OCI-LY3 (cell line): ENCODE measurements at regions not wholly inside any gene's neighbourhood (a gene's known extent, or its start where the extent isn't known, plus 50 kb on each side); places are given as distances from the start of the nearest gene placed in this dataset.

ENCODE experiments used
- EZH2phosphoT487 ChIP-seq: fragments of 200-600 bp; shearing (Covaris generic); IDR thresholded peaks from 2 replicates; pipeline ENCODE4 v1.6.1; 2018; ENCODE audit warnings: antibody characterized with exemption, mixed run types, low read depth
- TF ChIP-seq, protein P1 (sequence below): fragments of 200-600, 300-600 bp; sonication (generic); IDR thresholded peaks from 2 replicates; pipeline ENCODE4 v1.5.1; 2014; ENCODE audit warnings: antibody characterized with exemption, low read length, low read depth

GRCh38 chr7:155862123-155862892, 50.0 kb upstream of the SHH start:
- TF ChIP-seq, protein P1, sequence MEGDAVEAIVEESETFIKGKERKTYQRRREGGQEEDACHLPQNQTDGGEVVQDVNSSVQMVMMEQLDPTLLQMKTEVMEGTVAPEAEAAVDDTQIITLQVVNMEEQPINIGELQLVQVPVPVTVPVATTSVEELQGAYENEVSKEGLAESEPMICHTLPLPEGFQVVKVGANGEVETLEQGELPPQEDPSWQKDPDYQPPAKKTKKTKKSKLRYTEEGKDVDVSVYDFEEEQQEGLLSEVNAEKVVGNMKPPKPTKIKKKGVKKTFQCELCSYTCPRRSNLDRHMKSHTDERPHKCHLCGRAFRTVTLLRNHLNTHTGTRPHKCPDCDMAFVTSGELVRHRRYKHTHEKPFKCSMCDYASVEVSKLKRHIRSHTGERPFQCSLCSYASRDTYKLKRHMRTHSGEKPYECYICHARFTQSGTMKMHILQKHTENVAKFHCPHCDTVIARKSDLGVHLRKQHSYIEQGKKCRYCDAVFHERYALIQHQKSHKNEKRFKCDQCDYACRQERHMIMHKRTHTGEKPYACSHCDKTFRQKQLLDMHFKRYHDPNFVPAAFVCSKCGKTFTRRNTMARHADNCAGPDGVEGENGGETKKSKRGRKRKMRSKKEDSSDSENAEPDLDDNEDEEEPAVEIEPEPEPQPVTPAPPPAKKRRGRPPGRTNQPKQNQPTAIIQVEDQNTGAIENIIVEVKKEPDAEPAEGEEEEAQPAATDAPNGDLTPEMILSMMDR = peak; percentile 26
- TF ChIP-seq EZH2phosphoT487 = no peak
